ENCODE measurements at regions not wholly inside any gene's neighbourhood (a gene's known extent, or its start where the extent isn't known, plus 50 kb on each side); places are given as distances from the start of the nearest gene placed in this dataset.

DNA sequence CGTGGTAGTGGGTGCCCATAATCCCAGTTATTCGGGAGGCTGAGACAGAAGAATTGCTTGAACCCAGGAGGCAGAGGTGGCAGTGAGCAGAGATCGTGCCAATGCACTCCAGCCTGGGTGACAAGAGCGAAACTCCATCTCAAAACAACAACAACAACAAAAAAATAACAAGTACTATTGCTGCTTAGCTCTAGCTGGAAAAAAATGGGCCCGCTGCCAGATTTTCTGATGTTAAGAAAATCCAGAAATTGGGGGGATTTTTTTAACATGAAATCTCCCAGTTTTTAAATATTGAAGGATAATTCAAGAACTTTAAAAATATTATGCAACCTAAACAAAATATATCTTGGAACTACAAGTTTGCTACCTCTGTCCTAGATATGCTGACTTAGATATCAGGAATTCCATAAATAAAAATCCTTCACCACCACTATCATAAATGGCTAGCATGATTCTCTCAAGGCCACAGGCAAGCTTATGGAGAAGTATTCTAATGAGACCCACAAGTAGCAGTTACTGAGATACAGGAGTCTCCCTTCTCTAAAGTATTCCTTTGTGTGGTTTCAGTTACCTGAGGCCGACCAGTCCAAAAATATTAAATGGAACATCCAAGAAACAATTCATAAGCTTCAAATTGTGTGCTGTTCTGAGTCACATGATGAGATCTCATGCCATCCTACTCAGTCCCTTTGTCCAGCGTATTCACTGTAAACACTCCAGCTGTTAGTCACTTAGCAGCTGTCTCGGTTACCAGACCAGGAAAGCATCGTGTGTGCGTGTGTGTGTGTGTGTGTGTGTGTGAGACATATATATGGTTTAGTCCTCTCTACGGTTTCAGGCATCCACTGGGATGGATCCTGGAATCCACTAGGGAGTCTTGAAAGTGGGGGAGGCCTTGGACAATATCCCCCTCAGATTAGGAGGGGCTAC is 277.2 kb downstream of the TBL1XR1 start:
- H3K36me3 ChIP-seq (ENCODE audit: insufficient read depth in 1 of 2, low read depth in 1 of 2): no peaks in the 10 kb centered on the region
- WGBS, 3 donors: 64 to 71% (median 69%) methylated on average over 11 of the region's 11 CpGs
- TF ChIP-seq CTCF (IDR thresholded peaks at IDR 0.05): no peak
- H3K4me3 ChIP-seq: no peak overlapping the region
- H3K4me1 ChIP-seq: no peaks in the 10 kb centered on the region
- intact Hi-C loops (cut with DNase I): no loop called here
- no peaks in the 10 kb centered on the region for H3K9me3 ChIP-seq
- DNase-seq (no peak), ATAC-seq (no peak)
- H3K27me3 ChIP-seq (ENCODE audit: insufficient read depth in 3 of 3, low read length in 2 of 3): no peaks in the 10 kb centered on the region
- H3K27ac ChIP-seq: no peak overlapping the region

DNA sequence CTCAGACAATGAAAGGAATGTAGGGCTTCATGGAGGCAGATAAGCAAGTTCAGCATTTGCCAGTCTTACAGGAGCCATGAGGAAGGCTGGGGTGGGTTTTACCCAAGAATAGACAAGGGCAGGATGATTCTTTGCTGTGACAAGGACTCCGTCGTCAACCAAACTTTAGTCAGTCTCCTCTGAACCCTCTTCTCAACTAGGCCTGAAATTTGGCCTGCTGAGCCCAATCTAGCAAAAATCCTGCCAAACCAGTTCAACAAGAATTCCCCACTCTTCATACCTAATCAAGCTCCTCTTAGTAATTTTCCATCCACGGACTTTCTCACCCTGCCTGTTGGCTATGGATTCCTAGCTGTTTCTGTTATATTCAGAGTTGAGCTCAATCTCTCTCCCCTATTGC is 280.5 kb downstream of the TBL1XR1 start:
- Histone ChIP-seq H3K4me1 (no peaks in the 10 kb centered on the region), H3K27me3 (ENCODE audit: insufficient read depth in 3 of 3, low read length in 2 of 3) (no peaks in the 10 kb centered on the region), H3K4me3 (no peak overlapping the region), H3K36me3 (ENCODE audit: insufficient read depth in 1 of 2, low read depth in 1 of 2) (no peaks in the 10 kb centered on the region), H3K9me3 (no peaks in the 10 kb centered on the region), H3K27ac (no peak overlapping the region)
- intact Hi-C loops (cut with DNase I): no loop called here
- ATAC-seq: no peak
- 66 to 68% (median 68%) methylated on average over 3 of the region's 3 CpGs for WGBS, 3 donors
- TF ChIP-seq CTCF (IDR thresholded peaks at IDR 0.05): no peak
- DNase-seq: no peak

DNA sequence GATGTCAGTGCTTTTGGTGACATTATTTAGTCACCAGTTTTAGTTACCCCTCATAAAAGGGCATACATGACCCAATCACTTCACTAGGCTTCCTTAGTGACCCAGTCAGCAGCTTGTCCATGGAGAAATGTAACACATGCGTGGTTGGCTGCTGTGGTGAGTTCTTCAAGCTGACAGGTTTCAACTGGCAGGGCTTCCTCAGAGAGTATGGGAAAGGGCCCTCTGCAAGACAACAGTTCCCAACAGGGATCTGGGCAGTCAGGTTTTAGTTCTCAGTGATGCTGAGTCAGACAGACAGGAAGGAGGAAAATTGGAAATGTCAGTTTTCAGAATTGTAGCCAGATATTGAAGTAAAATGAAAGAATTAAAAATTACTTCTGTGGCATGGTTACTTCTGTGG is 282.5 kb downstream of the TBL1XR1 start:
- WGBS, 3 donors: 63 to 81% (median 67%) methylated on average over 1 of the region's 1 CpG
- Histone ChIP-seq H3K4me3 (no peak overlapping the region), H3K9me3 (no peaks in the 10 kb centered on the region), H3K4me1 (no peaks in the 10 kb centered on the region), H3K27me3 (ENCODE audit: insufficient read depth in 3 of 3, low read length in 2 of 3) (no peaks in the 10 kb centered on the region), H3K27ac (no peak overlapping the region), H3K36me3 (ENCODE audit: insufficient read depth in 1 of 2, low read depth in 1 of 2) (no peaks in the 10 kb centered on the region)
- ATAC-seq: no peak
- TF ChIP-seq CTCF (IDR thresholded peaks at IDR 0.05): no peak
- intact Hi-C loops (cut with DNase I): no loop called here
- DNase-seq: no peak

DNA sequence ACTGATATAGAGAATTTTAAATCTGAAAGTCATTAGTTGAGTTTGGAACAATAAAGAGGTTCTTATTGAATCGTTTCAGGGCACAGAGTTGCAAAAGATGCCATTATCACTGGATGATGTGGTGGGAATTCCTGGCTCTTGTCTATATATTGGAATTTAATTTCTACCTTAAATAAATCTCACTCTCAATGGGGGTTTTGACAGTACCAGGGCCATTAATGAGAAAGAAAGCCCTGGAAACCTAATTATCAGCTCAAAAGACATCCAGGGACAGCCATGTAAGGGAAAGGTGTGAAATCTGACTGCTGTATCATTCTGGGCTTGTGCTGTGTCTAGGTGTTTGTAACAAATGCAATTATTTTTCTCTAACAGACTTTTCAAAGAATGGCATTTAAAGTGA is 285.7 kb downstream of the TBL1XR1 start:
- no peaks in the 10 kb centered on the region for H3K4me1 ChIP-seq
- no peak overlapping the region for H3K27ac ChIP-seq
- no peaks in the 10 kb centered on the region for H3K27me3 ChIP-seq (ENCODE audit: insufficient read depth in 3 of 3, low read length in 2 of 3)
- H3K36me3 ChIP-seq (ENCODE audit: insufficient read depth in 1 of 2, low read depth in 1 of 2): no peaks in the 10 kb centered on the region
- no peak for DNase-seq
- H3K9me3 ChIP-seq: no peaks in the 10 kb centered on the region
- H3K4me3 ChIP-seq: no peak overlapping the region
- 87 to 95% (median 92%) methylated on average over 1 of the region's 1 CpG for WGBS, 3 donors
- ATAC-seq: no peak
- TF ChIP-seq CTCF (IDR thresholded peaks at IDR 0.05): no peak
- intact Hi-C loops (cut with DNase I): no loop called here

DNA sequence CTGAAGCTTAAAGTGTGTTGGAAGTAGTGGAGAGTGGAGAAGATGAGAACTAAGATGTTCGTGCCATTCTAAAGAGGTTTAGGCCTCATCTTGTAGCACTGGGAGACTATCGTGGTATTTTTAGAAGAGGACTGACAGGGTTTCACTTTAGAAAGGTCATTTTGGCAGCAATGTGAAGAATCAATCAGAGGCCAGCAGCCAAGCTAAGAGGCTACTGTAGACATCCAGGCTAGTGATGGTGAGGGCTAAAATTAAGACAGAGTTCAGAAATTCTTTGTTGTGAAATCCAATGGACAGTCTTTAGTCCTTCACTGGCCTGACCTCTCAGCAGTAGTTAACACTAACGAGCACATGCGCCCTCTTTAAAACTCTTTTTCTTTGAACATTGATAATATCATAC is 288.2 kb downstream of the TBL1XR1 start:
- ATAC-seq (no peak), DNase-seq (no peak)
- Histone ChIP-seq H3K27me3 (ENCODE audit: insufficient read depth in 3 of 3, low read length in 2 of 3) (no peaks in the 10 kb centered on the region), H3K4me3 (no peak overlapping the region), H3K27ac (no peak overlapping the region), H3K4me1 (no peaks in the 10 kb centered on the region), H3K36me3 (ENCODE audit: insufficient read depth in 1 of 2, low read depth in 1 of 2) (no peaks in the 10 kb centered on the region), H3K9me3 (no peaks in the 10 kb centered on the region)
- TF ChIP-seq CTCF (IDR thresholded peaks at IDR 0.05): no peak
- WGBS, 3 donors: 65 to 74% (median 70%) methylated on average over 4 of the region's 4 CpGs
- intact Hi-C loops (cut with DNase I): no loop called here

Data from psoas muscle (tissue), 7 donors.